ENCODE measurements at regions not wholly inside any gene's neighbourhood (a gene's known extent, or its start where the extent isn't known, plus 50 kb on each side); places are given as distances from the start of the nearest gene placed in this dataset.

DNA sequence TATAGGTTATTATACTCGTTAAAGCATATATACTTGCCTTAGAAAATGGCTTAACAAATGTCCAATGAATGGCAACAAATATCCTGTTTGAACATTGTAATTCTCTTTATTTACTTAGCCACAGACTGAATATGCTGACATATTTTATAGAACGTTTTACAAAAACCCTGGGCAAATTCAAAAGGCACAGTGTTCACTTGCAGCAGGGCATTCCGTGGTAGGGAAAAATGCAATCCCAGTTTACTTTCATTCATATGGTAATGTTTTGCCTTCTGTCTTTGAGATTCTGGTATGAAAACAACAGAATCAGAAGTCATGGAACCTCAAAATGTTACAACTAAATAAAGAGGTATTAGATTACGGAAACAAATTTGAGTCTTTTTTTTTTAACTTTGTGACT lies 56.2 kb upstream of the MYCBP2 start:
- ChIA-PET CTCF (ENCODE audit: unreplicated experiment) (no interaction called here), POLR2A (interaction anchor here (1.0 to 1.2 kb wide), 2 partner anchors 9 to 45 kb away, joined by 3 to 5 read pairs; no protein-coding TSS in a partner anchor)
- Histone ChIP-seq H2AFZ (ENCODE audit: low read length) (no peak overlapping the region), H4K20me1 (ENCODE audit: insufficient read depth, low read length) (no peaks in the 10 kb centered on the region), H3K9me2 (ENCODE audit: insufficient read depth, low read length) (no peaks in the 10 kb centered on the region), H3K9me3 (ENCODE audit: low read length) (no peaks in the 10 kb centered on the region), H3K4me2 (ENCODE audit: low read length) (no peak overlapping the region), H3K36me3 (ENCODE audit: insufficient read depth, low read length) (no peaks in the 10 kb centered on the region), H3K79me2 (ENCODE audit: insufficient read depth, low read depth, low read length) (no peaks in the 10 kb centered on the region), H3K4me1 (ENCODE audit: insufficient read depth, low read length, poor library complexity, severe bottlenecking) (no peaks in the 10 kb centered on the region), H3K4me3 (ENCODE audit: low read depth, low read length, poor library complexity, severe bottlenecking) (no peak overlapping the region), H3K27ac (ENCODE audit: low read depth, low read length, poor library complexity, severe bottlenecking) (no peak overlapping the region)
- no TSS peak for BruUV-seq (replicated peaks)
- DNase-seq (ENCODE audit: low spot score), result no peak
- no peak for TF ChIP-seq EZH2phosphoT487 (IDR thresholded peaks at IDR 0.05; ENCODE audit: borderline replicate concordance, low read depth, low read length)
- TF ChIP-seq, protein P1, sequence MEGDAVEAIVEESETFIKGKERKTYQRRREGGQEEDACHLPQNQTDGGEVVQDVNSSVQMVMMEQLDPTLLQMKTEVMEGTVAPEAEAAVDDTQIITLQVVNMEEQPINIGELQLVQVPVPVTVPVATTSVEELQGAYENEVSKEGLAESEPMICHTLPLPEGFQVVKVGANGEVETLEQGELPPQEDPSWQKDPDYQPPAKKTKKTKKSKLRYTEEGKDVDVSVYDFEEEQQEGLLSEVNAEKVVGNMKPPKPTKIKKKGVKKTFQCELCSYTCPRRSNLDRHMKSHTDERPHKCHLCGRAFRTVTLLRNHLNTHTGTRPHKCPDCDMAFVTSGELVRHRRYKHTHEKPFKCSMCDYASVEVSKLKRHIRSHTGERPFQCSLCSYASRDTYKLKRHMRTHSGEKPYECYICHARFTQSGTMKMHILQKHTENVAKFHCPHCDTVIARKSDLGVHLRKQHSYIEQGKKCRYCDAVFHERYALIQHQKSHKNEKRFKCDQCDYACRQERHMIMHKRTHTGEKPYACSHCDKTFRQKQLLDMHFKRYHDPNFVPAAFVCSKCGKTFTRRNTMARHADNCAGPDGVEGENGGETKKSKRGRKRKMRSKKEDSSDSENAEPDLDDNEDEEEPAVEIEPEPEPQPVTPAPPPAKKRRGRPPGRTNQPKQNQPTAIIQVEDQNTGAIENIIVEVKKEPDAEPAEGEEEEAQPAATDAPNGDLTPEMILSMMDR (conservative IDR thresholded peaks at IDR 0.05; ENCODE audit: low read length), result no peak
- intact Hi-C loops (cut with micrococcal nuclease; ENCODE audit: unreplicated experiment), result no loop called here

DNA sequence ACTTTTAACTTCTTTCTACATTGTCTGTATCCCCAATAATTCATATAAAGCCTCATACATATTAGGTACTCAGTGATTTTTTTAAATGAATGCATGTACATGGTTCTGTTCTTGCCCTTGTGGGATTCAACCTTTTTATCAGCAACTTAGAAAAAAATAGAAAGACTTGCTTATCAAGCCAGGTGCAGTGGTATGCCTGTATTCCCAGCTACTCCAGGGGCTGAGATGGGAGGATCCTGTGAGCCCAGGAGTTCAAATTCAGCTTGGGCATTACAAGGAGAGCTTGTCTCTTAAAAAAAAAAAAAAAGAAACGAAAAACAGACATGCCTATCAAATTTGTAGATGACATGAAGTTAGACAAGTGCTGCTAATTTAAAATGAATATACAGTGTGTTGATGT lies 54.2 kb upstream of the MYCBP2 start:
- Histone ChIP-seq H3K79me2 (ENCODE audit: insufficient read depth, low read depth, low read length) (no peaks in the 10 kb centered on the region), H3K4me1 (ENCODE audit: insufficient read depth, low read length, poor library complexity, severe bottlenecking) (no peaks in the 10 kb centered on the region), H3K27ac (ENCODE audit: low read depth, low read length, poor library complexity, severe bottlenecking) (no peak overlapping the region), H3K9me2 (ENCODE audit: insufficient read depth, low read length) (no peaks in the 10 kb centered on the region), H2AFZ (ENCODE audit: low read length) (no peak overlapping the region), H4K20me1 (ENCODE audit: insufficient read depth, low read length) (no peaks in the 10 kb centered on the region), H3K9me3 (ENCODE audit: low read length) (no peaks in the 10 kb centered on the region), H3K4me3 (ENCODE audit: low read depth, low read length, poor library complexity, severe bottlenecking) (no peak overlapping the region), H3K4me2 (ENCODE audit: low read length) (no peak overlapping the region), H3K36me3 (ENCODE audit: insufficient read depth, low read length) (no peaks in the 10 kb centered on the region)
- TF ChIP-seq EZH2phosphoT487 (IDR thresholded peaks at IDR 0.05; ENCODE audit: borderline replicate concordance, low read depth, low read length), result no peak
- TF ChIP-seq, protein P1 (conservative IDR thresholded peaks at IDR 0.05; ENCODE audit: low read length), result no peak
- no TSS peak for BruUV-seq (replicated peaks)
- ChIA-PET CTCF (ENCODE audit: unreplicated experiment) (no interaction called here), POLR2A (interaction anchor here (0.6 to 1.2 kb wide), 3 partner anchors 30 to 142 kb away, joined by 3 read pairs; no protein-coding TSS in a partner anchor)
- intact Hi-C loops (cut with micrococcal nuclease; ENCODE audit: unreplicated experiment), result no loop called here
- DNase-seq (ENCODE audit: low spot score), result no peak

DNA sequence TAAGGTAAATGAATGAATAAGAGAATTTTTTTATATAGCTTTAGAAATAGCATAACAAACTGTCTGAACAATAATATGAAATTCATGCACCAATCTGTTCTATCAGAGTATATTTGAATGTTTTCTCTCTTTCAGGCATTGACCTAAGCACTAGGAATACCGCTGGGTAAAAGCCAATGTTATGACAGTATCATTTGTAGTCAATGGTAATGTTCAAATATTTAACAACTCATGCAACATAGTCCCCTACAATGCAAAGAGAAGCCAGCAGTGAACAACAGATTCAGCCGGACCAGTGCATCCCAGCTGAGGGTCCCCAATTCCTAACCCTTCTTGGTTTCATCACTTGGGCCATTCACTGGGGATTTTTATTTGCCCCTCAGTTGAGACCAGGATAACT lies 52.6 kb upstream of the MYCBP2 start:
- BruUV-seq (replicated peaks), result no TSS peak
- H3K9me2 ChIP-seq (ENCODE audit: insufficient read depth, low read length), result no peaks in the 10 kb centered on the region
- no peak for DNase-seq (ENCODE audit: low spot score)
- H3K36me3 ChIP-seq (ENCODE audit: insufficient read depth, low read length), result no peaks in the 10 kb centered on the region
- intact Hi-C loops (cut with micrococcal nuclease; ENCODE audit: unreplicated experiment), result no loop called here
- no peak for TF ChIP-seq EZH2phosphoT487 (IDR thresholded peaks at IDR 0.05; ENCODE audit: borderline replicate concordance, low read depth, low read length)
- TF ChIP-seq, protein P1 (conservative IDR thresholded peaks at IDR 0.05; ENCODE audit: low read length), result no peak
- H2AFZ ChIP-seq (ENCODE audit: low read length), result no peak overlapping the region
- H3K79me2 ChIP-seq (ENCODE audit: insufficient read depth, low read depth, low read length), result no peaks in the 10 kb centered on the region
- POLR2A ChIA-PET, result interaction anchor here (0.5 to 2.5 kb wide), 8 partner anchors 10 to 651 kb away, joined by 3 to 10 read pairs (median 3); no protein-coding TSS in a partner anchor
- CTCF ChIA-PET (ENCODE audit: unreplicated experiment), result no interaction called here
- no peaks in the 10 kb centered on the region for H3K4me1 ChIP-seq (ENCODE audit: insufficient read depth, low read length, poor library complexity, severe bottlenecking)
- H4K20me1 ChIP-seq (ENCODE audit: insufficient read depth, low read length), result no peaks in the 10 kb centered on the region
- no peak overlapping the region for H3K4me3 ChIP-seq (ENCODE audit: low read depth, low read length, poor library complexity, severe bottlenecking)
- H3K27ac ChIP-seq (ENCODE audit: low read depth, low read length, poor library complexity, severe bottlenecking), result no peak overlapping the region
- no peak overlapping the region for H3K4me2 ChIP-seq (ENCODE audit: low read length)
- no peaks in the 10 kb centered on the region for H3K9me3 ChIP-seq (ENCODE audit: low read length)
